RWPE1 (cell line): ENCODE measurements at regions not wholly inside any gene's neighbourhood (a gene's known extent, or its start where the extent isn't known, plus 50 kb on each side); places are given as distances from the start of the nearest gene placed in this dataset.

ENCODE experiments used
- CTCF ChIA-PET: fragments of 350-600 bp; sonication (Branson Sonifier 250); formaldehyde crosslinking; extraction: SDS; loops from one replicate; lab custom pipeline; 2021; lab: Yijun Ruan, JAX
- POLR2A ChIA-PET: fragments of 400-600 bp; formaldehyde crosslinking; extraction: SDS; loops from one replicate; lab custom pipeline; 2020; ENCODE audit warnings: antibody characterized with exemption; ENCODE audit not compliant: low non-redundant PET; lab: Yijun Ruan, JAX
- DNase-seq: peaks from one replicate; pipeline ENCODE4 v3.0.0; 2012; ENCODE audit warnings: low spot score
- H3K27ac ChIP-seq: fragments of 450-650 bp; 2 replicates; pipeline ENCODE4 v1.5.1; 2017
- TF ChIP-seq, protein P1 (sequence below): fragments of 450-650 bp; conservative IDR thresholded peaks from 2 replicates; pipeline ENCODE4 v1.5.1; 2017; ENCODE audit warnings: low read depth, mild to moderate bottlenecking

DNA sequence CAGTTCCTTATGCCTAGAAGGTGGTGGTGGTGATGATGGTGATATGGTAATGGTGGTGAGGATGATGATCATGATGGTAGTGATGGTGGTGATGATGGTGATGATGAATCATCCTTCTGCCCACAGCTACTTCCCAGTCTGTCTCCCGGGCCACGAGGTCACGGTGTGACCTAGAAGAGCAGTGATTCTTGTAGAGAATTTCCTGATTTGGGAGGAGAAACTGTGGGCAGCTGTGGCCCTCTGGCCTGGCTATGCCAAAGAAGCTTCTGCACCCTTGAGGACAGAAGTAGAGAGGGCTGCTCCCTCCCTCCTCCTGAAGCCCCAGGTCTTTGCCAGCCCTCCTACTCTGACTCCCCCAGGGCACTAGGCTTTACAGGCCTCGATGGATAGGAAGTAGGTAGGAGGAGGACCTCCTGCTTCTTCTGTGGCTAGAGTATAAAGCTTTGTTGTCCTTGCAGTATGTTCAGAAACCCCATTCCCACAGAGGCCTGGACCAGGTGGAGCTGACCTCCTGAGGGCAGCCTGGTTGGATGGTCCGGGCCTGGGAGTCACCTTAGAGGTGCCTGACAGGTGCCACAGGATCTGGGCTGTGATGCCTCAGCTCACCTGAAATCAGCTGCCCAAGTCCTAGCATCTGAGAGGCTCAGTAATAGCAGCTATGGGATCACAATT lies 57.9 kb upstream of the EPAS1 start:
- TF ChIP-seq, protein P1, sequence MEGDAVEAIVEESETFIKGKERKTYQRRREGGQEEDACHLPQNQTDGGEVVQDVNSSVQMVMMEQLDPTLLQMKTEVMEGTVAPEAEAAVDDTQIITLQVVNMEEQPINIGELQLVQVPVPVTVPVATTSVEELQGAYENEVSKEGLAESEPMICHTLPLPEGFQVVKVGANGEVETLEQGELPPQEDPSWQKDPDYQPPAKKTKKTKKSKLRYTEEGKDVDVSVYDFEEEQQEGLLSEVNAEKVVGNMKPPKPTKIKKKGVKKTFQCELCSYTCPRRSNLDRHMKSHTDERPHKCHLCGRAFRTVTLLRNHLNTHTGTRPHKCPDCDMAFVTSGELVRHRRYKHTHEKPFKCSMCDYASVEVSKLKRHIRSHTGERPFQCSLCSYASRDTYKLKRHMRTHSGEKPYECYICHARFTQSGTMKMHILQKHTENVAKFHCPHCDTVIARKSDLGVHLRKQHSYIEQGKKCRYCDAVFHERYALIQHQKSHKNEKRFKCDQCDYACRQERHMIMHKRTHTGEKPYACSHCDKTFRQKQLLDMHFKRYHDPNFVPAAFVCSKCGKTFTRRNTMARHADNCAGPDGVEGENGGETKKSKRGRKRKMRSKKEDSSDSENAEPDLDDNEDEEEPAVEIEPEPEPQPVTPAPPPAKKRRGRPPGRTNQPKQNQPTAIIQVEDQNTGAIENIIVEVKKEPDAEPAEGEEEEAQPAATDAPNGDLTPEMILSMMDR, result no peak
- DNase-seq, result no peak
- no peak overlapping the region for H3K27ac ChIP-seq
- POLR2A ChIA-PET, result no interaction called here
- CTCF ChIA-PET, result no interaction called here

DNA sequence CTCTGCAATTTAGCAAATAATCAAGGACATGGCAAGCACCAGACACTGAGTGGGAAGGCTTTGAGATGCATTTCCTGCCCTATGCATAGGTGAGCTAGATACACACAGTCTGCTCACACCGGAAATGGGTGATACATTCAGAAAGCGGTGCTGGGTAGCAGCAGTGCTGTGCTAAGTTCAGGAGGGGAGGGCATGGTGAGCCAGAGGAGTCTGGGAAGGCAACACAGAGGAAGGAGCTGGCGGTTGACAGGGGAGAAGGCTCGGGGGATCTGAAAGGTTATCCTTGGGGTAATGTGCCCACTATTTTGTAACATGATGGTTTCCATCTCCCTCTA lies 57.4 kb upstream of the EPAS1 start:
- POLR2A ChIA-PET, result no interaction called here
- TF ChIP-seq, protein P1, result no peak
- no peak overlapping the region for H3K27ac ChIP-seq
- DNase-seq, result no peak
- CTCF ChIA-PET, result no interaction called here

- peak; percentile 16 for DNase-seq
- ChIA-PET CTCF (no interaction called here), POLR2A (no interaction called here)
- TF ChIP-seq, protein P1, result no peak
- no peak overlapping the region for H3K27ac ChIP-seq
Measured at GRCh38 chr2:46241344-46241743, 55.9 kb upstream of the EPAS1 start.

DNA sequence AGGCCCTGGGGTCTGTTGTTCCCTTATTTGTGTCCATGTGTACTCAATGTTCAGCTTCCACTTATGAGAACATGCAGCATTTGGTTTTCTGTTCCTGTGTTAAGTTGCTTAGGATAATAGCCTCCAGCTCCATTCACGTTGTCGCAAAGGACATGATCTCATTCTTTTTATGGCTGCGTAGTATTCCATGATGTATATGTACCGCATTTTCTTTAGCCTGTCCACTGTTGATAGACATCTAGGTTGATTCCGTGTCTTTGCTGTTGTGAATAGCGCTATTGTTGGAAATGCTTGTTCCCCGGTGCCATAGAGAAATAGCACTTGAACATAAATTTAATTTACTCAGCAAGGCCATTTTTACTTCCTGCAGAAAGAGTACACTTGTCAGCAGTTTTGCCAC lies 51.3 kb upstream of the EPAS1 start:
- TF ChIP-seq, protein P1, result no peak
- ChIA-PET POLR2A (no interaction called here), CTCF (no interaction called here)
- no peak for DNase-seq
- H3K27ac ChIP-seq, result no peak overlapping the region

DNA sequence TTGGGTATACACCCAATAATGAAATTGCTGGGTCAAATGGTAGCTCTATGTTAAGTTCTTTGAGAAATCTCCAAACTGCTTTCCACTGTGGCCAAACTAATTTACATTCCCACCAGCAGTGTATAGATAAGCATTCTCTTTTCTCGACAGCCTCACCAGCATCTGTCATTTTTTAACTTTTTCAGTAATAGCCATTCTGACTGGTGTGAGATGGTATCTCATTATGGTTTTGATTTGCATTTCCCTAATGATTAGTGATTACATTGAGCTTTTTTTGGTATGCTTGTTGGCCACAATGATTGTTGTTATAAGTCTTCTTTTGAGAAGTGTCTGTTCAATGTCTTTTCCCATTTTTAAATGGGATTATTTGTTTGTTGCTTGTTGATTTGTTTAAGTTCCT lies 50.4 kb upstream of the EPAS1 start:
- CTCF ChIA-PET, result no interaction called here
- H3K27ac ChIP-seq, result no peak overlapping the region
- POLR2A ChIA-PET, result no interaction called here
- no peak for DNase-seq
- TF ChIP-seq, protein P1, result no peak
